Astrocyte of the cerebellum (primary cell): ENCODE measurements at regions not wholly inside any gene's neighbourhood (a gene's known extent, or its start where the extent isn't known, plus 50 kb on each side); places are given as distances from the start of the nearest gene placed in this dataset.

Source experiments
- DNase-seq: peaks from one replicate; pipeline ENCODE4 v3.0.0-alpha.2; 2011; ENCODE audit warnings: low read depth
- H3K4me3 ChIP-seq: 2 replicates; pipeline ENCODE4 v1.5.1; 2011; ENCODE audit warnings: mild to moderate bottlenecking, low read depth, low read length, moderate library complexity
- in situ Hi-C: cut with HindIII; loops from 2 replicates; pipeline ENCODE4 v1.10.0; 2017; ENCODE audit warnings: low sequenced_read_pairs
- TF ChIP-seq, protein P1 (sequence below): IDR thresholded peaks from 2 replicates; pipeline ENCODE4 v1.5.1; 2012; ENCODE audit warnings: low read length, low read depth, moderate library complexity, mild to moderate bottlenecking; ENCODE audit errors: missing control alignments

DNA sequence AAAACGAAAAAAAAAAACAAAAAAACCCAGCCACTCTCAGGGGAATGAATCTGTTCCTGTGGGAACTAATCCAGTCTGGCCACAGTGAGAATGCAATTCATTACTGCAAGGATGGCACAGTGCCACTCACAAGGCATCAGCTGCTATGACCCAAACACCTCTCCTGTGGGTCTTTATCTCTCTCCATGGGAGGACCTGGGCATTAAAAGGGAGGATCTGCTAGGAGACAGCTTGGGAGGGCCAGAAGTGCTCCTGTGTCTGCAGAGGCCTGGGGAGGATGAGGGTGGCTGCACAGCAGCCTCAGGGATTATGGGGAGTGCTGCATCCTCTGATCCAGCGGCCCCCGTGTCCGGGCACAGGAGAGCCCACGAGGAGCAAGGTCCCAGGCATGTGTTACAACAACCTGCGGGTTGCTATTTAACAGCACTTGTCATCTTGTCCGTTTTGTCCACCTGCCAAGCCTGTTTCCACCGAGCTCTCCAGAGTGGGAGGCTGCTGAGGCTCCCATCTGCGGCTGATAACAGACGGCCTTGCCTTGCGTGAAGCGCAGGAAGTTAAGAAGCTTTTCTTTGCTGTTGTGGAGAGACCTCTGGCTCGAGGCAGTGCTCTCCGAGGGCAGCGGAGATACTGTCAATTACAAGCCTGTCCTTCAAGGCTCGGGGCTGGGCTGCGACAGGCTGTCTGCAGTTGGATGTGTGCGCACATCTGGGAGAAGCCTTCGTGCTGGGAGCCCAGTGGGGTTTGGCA lies 97.7 kb downstream of the NXPE2 start:
- in situ Hi-C loops = no loop called here
- no peak for DNase-seq
- TF ChIP-seq, protein P1, sequence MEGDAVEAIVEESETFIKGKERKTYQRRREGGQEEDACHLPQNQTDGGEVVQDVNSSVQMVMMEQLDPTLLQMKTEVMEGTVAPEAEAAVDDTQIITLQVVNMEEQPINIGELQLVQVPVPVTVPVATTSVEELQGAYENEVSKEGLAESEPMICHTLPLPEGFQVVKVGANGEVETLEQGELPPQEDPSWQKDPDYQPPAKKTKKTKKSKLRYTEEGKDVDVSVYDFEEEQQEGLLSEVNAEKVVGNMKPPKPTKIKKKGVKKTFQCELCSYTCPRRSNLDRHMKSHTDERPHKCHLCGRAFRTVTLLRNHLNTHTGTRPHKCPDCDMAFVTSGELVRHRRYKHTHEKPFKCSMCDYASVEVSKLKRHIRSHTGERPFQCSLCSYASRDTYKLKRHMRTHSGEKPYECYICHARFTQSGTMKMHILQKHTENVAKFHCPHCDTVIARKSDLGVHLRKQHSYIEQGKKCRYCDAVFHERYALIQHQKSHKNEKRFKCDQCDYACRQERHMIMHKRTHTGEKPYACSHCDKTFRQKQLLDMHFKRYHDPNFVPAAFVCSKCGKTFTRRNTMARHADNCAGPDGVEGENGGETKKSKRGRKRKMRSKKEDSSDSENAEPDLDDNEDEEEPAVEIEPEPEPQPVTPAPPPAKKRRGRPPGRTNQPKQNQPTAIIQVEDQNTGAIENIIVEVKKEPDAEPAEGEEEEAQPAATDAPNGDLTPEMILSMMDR = no peak
- H3K4me3 ChIP-seq = no peak overlapping the region

DNA sequence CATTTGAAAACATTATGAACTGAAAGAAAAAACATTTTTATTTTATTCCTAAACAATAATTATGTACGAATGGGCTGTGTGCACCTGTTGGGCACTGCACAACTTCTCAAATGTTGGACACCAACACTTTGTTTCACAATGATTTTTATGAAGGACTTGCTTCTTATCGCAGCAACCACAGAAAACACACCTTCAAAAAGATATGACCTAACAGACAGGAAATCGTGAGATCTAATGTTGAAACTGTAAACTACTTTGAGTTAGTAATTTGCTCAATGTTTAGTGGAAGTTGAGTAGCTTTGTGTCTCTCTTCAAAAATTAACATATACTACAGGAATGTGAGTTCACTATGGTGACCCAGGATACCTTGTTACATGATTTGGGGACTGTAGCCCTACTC lies 98.6 kb downstream of the NXPE2 start:
- in situ Hi-C loops = no loop called here
- DNase-seq = no peak
- TF ChIP-seq, protein P1 = no peak
- H3K4me3 ChIP-seq = no peak overlapping the region

- DNase-seq = no peak
- in situ Hi-C loops = no loop called here
- H3K4me3 ChIP-seq = no peak overlapping the region
- TF ChIP-seq, protein P1 = no peak
Measured at GRCh38 chr11:114779189-114779588, 100.9 kb downstream of the NXPE2 start.

- TF ChIP-seq, protein P1 = no peak
- no peak for DNase-seq
- in situ Hi-C loops = no loop called here
- H3K4me3 ChIP-seq = no peak overlapping the region
Measured at GRCh38 chr11:114782650-114783310, 104.5 kb downstream of the NXPE2 start.

GRCh38 chr11:114783805-114784204 lies 105.5 kb downstream of the NXPE2 start:
- in situ Hi-C loops = no loop called here
- TF ChIP-seq, protein P1 = no peak
- no peak for DNase-seq
- no peak overlapping the region for H3K4me3 ChIP-seq

GRCh38 chr11:114784216-114784615 lies 105.9 kb downstream of the NXPE2 start:
- DNase-seq = no peak

More at GRCh38 chr11:114784216-114784615, 105.9 kb downstream of the NXPE2 start:
- in situ Hi-C loops = no loop called here
- TF ChIP-seq, protein P1 = no peak
- H3K4me3 ChIP-seq = no peak overlapping the region
